ENCODE measurements at regions not wholly inside any gene's neighbourhood (a gene's known extent, or its start where the extent isn't known, plus 50 kb on each side); places are given as distances from the start of the nearest gene placed in this dataset.

DNA sequence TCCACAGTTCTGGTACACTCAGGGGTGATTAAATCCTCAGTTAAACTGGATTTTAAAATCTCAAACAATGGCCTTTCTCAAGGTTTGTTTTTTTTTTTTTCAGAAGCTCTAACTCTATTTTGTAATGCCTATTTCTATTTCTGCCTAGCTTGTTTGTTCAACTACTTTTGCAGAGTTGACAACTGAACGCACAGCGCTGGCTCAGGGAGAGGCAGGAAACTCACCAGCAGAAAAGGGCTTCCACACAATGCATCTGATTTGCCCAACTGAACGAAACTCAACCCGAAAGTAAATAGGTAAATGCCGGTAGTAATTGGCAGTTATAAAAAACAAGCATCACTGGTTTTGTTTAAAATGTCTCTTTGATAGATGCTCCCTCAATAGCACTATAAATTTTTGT lies 52.7 kb upstream of the CNEP1R1 start:
- POLR2A ChIA-PET: no interaction called here
- CTCF ChIA-PET: no interaction called here

DNA sequence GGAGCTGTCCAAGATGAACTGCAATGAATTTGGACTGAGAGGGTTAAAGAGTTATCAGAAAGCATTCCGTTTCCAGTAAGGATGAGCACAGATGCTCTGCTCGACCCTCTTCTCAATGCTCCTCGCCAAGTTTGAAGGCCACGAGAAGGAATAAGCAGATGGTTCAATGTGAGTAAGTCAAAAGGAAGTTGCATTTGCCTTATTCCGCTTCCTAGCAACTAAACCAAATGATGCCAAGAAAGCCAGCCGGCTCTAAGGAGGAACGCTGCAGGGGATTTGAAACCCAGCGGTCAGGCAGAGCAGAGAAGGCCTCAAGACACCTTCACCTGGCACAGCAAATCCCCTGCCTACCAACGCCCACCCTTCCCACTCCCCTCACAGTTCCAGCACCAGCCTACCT lies 52.1 kb upstream of the CNEP1R1 start:
- POLR2A ChIA-PET: no interaction called here
- CTCF ChIA-PET: no interaction called here

Data from activated CD8-positive, alpha-beta memory T cell treated with anti-CD3 and anti-CD28 coated beads for 36 hours (primary cell).